SU-DHL-6 (cell line): ENCODE measurements at regions not wholly inside any gene's neighbourhood (a gene's known extent, or its start where the extent isn't known, plus 50 kb on each side); places are given as distances from the start of the nearest gene placed in this dataset.

Experiments used
- CTCF ChIP-seq: fragments of 200-600 bp; sonication (generic); IDR thresholded peaks from one replicate; pipeline ENCODE4 v1.5.1; 2017; ENCODE audit warnings: antibody characterized with exemption, mild to moderate bottlenecking, low read length, moderate library complexity; ENCODE audit not compliant: insufficient read depth, poor library complexity, severe bottlenecking
- EZH2phosphoT487 ChIP-seq: fragments of 200-600 bp; sonication (generic), shearing (Covaris generic); conservative IDR thresholded peaks from 2 replicates; pipeline ENCODE4 v1.6.1; 2018; ENCODE audit warnings: mild to moderate bottlenecking, antibody characterized with exemption, low read length, moderate library complexity, mixed read lengths

- TF ChIP-seq CTCF (no peak), EZH2phosphoT487 (no peak)
These were observed 76.8 kb upstream of the ASIC2 start for GRCh38 chr17:33369876-33370275.
